MM.1S (cell line): ENCODE measurements at regions not wholly inside any gene's neighbourhood (a gene's known extent, or its start where the extent isn't known, plus 50 kb on each side); places are given as distances from the start of the nearest gene placed in this dataset.

Experiments used
- DNase-seq: peaks from one replicate; pipeline ENCODE4 v3.0.0-alpha.2; 2015
- H2AFZ ChIP-seq: fragments of 300-600 bp; sonication (generic); 2 replicates; pipeline ENCODE4 v1.6.0; 2016; ENCODE audit warnings: antibody characterized with exemption, low read length
- H3F3A ChIP-seq: fragments of 300-600 bp; sonication (generic); 2 replicates; pipeline ENCODE4 v1.6.1; 2016; ENCODE audit warnings: mild to moderate bottlenecking, antibody characterized with exemption, low read length, moderate library complexity, mixed read lengths; ENCODE audit not compliant: insufficient read depth
- H3K27ac ChIP-seq: fragments of 300-600 bp; sonication (generic); 2 replicates; pipeline ENCODE4 v1.5.1; 2016; ENCODE audit warnings: mild to moderate bottlenecking, low read length
- H3K27me3 ChIP-seq: fragments of 300-600 bp; sonication (generic); replicated peaks from 2 replicates; pipeline ENCODE4 v1.6.0; 2016; ENCODE audit warnings: low read length; ENCODE audit not compliant: insufficient read depth
- H3K36me3 ChIP-seq: fragments of 300-600 bp; sonication (generic); replicated peaks from 2 replicates; pipeline ENCODE4 v1.6.1; 2016; ENCODE audit warnings: mild to moderate bottlenecking, low read length, mixed read lengths; ENCODE audit not compliant: insufficient read depth
- H3K4me1 ChIP-seq: fragments of 300-600 bp; sonication (generic); 2 replicates; pipeline ENCODE4 v1.6.1; 2016; ENCODE audit warnings: low read length, mixed read lengths
- H3K4me2 ChIP-seq: fragments of 300-600 bp; sonication (generic); 2 replicates; pipeline ENCODE4 v1.6.0; 2016; ENCODE audit warnings: low read depth, low read length
- H3K4me3 ChIP-seq: fragments of 300-600 bp; sonication (generic); 2 replicates; pipeline ENCODE4 v1.5.1; 2016; ENCODE audit warnings: low read length, mixed read lengths
- H3K79me2 ChIP-seq: fragments of 300-600 bp; sonication (generic); 2 replicates; pipeline ENCODE4 v1.6.1; 2016; ENCODE audit warnings: mixed run types, low read length, mixed read lengths
- H3K9ac ChIP-seq: fragments of 300-600 bp; sonication (generic); 2 replicates; pipeline ENCODE4 v1.6.1; 2016; ENCODE audit warnings: low read length, mixed read lengths
- H3K9me2 ChIP-seq: fragments of 300-600 bp; sonication (generic); replicated peaks from 2 replicates; pipeline ENCODE4 v1.6.1; 2016; ENCODE audit warnings: mild to moderate bottlenecking, low read length, mixed read lengths; ENCODE audit not compliant: insufficient read depth
- H3K9me3 ChIP-seq: fragments of 300-600 bp; sonication (generic); replicated peaks from 2 replicates; pipeline ENCODE4 v1.6.1; 2016; ENCODE audit warnings: mild to moderate bottlenecking, low read length, mixed read lengths; ENCODE audit not compliant: insufficient read depth
- H4K20me1 ChIP-seq: fragments of 300-600 bp; sonication (generic); 2 replicates; pipeline ENCODE4 v1.6.1; 2016; ENCODE audit warnings: mild to moderate bottlenecking, low read length, moderate library complexity, mixed read lengths; ENCODE audit not compliant: insufficient read depth
- CTCF ChIP-seq: fragments of 300-600 bp; sonication (generic); IDR thresholded peaks from 2 replicates; pipeline ENCODE4 v1.5.1; 2016; ENCODE audit warnings: antibody characterized with exemption, low read length, mixed read lengths
- EZH2 ChIP-seq: fragments of 300-600 bp; sonication (generic); optimal IDR thresholded peaks from 2 replicates; pipeline ENCODE3; 2017; ENCODE audit warnings: low read depth, mild to moderate bottlenecking, antibody characterized with exemption, low read length, mixed read lengths
- EZH2phosphoT487 ChIP-seq: fragments of 300-600 bp; sonication (generic); IDR thresholded peaks from 2 replicates; pipeline ENCODE4 v1.6.1; 2018; ENCODE audit warnings: antibody characterized with exemption, low read length

GRCh38 chr5:13613621-13614020 lies 330.9 kb downstream of the DNAH5 start:
- Histone ChIP-seq H3K4me1 (no peaks in the 10 kb centered on the region), H2AFZ (no peak overlapping the region), H3K36me3 (no peaks in the 10 kb centered on the region), H3K9ac (no peak overlapping the region), H3K27me3 (no peaks in the 10 kb centered on the region), H4K20me1 (no peaks in the 10 kb centered on the region), H3F3A (no peaks in the 10 kb centered on the region), H3K4me2 (no peak overlapping the region), H3K4me3 (no peak overlapping the region), H3K9me2 (no peaks in the 10 kb centered on the region), H3K79me2 (no peaks in the 10 kb centered on the region), H3K27ac (no peak overlapping the region), H3K9me3 (no peaks in the 10 kb centered on the region)
- TF ChIP-seq EZH2phosphoT487 (no peak), CTCF (no peak), EZH2 (no peak)
- no peak for DNase-seq

- Histone ChIP-seq H3K36me3 (no peaks in the 10 kb centered on the region), H3K27me3 (no peaks in the 10 kb centered on the region), H4K20me1 (no peaks in the 10 kb centered on the region), H3K9me2 (no peaks in the 10 kb centered on the region), H3K9me3 (no peaks in the 10 kb centered on the region), H3K4me1 (no peaks in the 10 kb centered on the region), H3K79me2 (no peaks in the 10 kb centered on the region), H3F3A (no peaks in the 10 kb centered on the region), H3K4me3 (no peak overlapping the region), H3K27ac (no peak overlapping the region), H2AFZ (no peak overlapping the region), H3K9ac (no peak overlapping the region), H3K4me2 (no peak overlapping the region)
- no peak for DNase-seq
- no peak for TF ChIP-seq EZH2
- TF ChIP-seq CTCF: no peak
- TF ChIP-seq EZH2phosphoT487: no peak
Observed at GRCh38 chr5:13611604-13612003, 332.9 kb downstream of the DNAH5 start.

GRCh38 chr5:13609504-13609903 lies 335.0 kb downstream of the DNAH5 start:
- Histone ChIP-seq H4K20me1 (no peaks in the 10 kb centered on the region), H3K36me3 (no peaks in the 10 kb centered on the region), H3F3A (no peaks in the 10 kb centered on the region), H3K79me2 (no peaks in the 10 kb centered on the region), H2AFZ (no peak overlapping the region), H3K27ac (no peak overlapping the region), H3K9ac (no peak overlapping the region), H3K9me3 (no peaks in the 10 kb centered on the region), H3K4me1 (no peaks in the 10 kb centered on the region), H3K9me2 (no peaks in the 10 kb centered on the region), H3K4me2 (no peak overlapping the region), H3K27me3 (no peaks in the 10 kb centered on the region), H3K4me3 (no peak overlapping the region)
- no peak for DNase-seq
- TF ChIP-seq EZH2phosphoT487 (no peak), EZH2 (no peak), CTCF (no peak)
